Retinal pigment epithelial cell (primary cell): ENCODE measurements at regions not wholly inside any gene's neighbourhood (a gene's known extent, or its start where the extent isn't known, plus 50 kb on each side); places are given as distances from the start of the nearest gene placed in this dataset.

ENCODE experiments used
- DNase-seq: peaks from one replicate; pipeline ENCODE4 v3.0.0-alpha.2; 2010; ENCODE audit warnings: low read depth
- H3K4me3 ChIP-seq: 2 replicates; pipeline ENCODE4 v1.5.1; 2011; ENCODE audit warnings: mild to moderate bottlenecking, low read length, control low read depth, moderate library complexity
- CTCF ChIP-seq: conservative IDR thresholded peaks from 2 replicates; pipeline ENCODE4 v1.5.1; 2011; ENCODE audit warnings: low read depth, low read length, control low read depth, inconsistent platforms

- H3K4me3 ChIP-seq = no peak overlapping the region
- DNase-seq = no peak
- TF ChIP-seq CTCF = no peak
Observed at GRCh38 chr16:54501797-54502196, 215.2 kb upstream of the IRX3 start.

GRCh38 chr16:54493594-54493993 lies 207.0 kb upstream of the IRX3 start:
- no peak for DNase-seq
- TF ChIP-seq CTCF = no peak

GRCh38 chr16:54493061-54493460 lies 206.5 kb upstream of the IRX3 start:
- DNase-seq = peak; percentile 10
- no peak overlapping the region for H3K4me3 ChIP-seq
- TF ChIP-seq CTCF = no peak

More at GRCh38 chr16:54493594-54493993, 207.0 kb upstream of the IRX3 start:
- H3K4me3 ChIP-seq = no peak overlapping the region

GRCh38 chr16:54490112-54490488 lies 203.5 kb upstream of the IRX3 start:
- H3K4me3 ChIP-seq = no peak overlapping the region
- TF ChIP-seq CTCF = no peak
- no peak for DNase-seq

GRCh38 chr16:54489225-54490111 lies 202.9 kb upstream of the IRX3 start:
- DNase-seq = no peak
- no peak overlapping the region for H3K4me3 ChIP-seq
- TF ChIP-seq CTCF = no peak

GRCh38 chr16:54488729-54489128 lies 202.1 kb upstream of the IRX3 start:
- H3K4me3 ChIP-seq = no peak overlapping the region
- TF ChIP-seq CTCF = no peak
- no peak for DNase-seq

DNA sequence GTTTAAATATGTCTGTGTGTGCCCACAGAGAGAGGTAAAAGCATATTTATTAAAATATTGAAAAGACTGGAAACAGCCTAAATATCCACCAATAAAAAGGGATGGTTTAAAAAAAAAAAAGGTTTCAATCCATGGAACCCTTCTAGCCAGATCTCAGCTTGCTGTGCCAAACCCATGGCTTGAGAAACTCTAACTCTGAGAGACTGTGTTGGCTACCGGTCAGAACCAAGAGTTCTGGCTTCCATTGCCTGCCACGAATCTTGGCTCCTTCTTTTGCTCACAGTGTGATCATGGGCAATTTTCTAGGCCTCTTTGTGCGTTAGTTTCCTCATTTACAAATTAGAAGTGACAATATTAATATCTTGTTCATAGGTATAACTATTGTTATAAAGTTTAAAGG lies 201.3 kb upstream of the IRX3 start:
- no peak overlapping the region for H3K4me3 ChIP-seq
- TF ChIP-seq CTCF = no peak
- no peak for DNase-seq
